Activated effector memory CD4-positive, alpha-beta T cell treated with Interleukin-2 at 50 U/mL for 16 hours (primary cell): ENCODE measurements at regions not wholly inside any gene's neighbourhood (a gene's known extent, or its start where the extent isn't known, plus 50 kb on each side); places are given as distances from the start of the nearest gene placed in this dataset.
"Not testable (repeated sequence)": the region's sequence is repeated elsewhere in the genome, so short reads cannot be mapped to it uniquely, and the experiment has no call there.

Source experiments
- DNase-seq: peaks from one replicate; pipeline ENCODE4 v3.0.0-alpha.2; 2020

DNA sequence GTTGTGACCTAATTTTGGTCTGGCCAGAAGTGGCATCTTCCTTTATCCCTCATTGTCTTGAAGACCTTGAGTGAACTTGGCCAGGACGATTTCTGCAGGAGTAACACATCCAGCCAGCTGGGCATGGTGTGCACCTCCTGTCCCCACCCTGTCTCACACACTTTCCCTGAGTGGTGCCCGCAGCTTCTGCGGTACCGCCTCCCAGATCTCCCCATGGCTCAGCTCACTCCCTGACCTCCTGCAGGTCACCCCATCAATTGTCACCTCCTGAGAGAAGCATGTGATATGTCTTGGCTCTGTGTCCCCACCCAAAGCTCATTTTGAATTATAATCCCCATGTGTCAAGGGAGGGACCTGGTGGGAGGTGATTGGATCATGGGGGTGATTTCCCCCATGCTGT lies 50.2 kb upstream of the TP53I11 start:
- no peak for DNase-seq

GRCh38 chr11:45001466-45002165 lies 50.9 kb upstream of the TP53I11 start:
- no peak for DNase-seq

GRCh38 chr11:45005106-45005505 lies 54.4 kb upstream of the TP53I11 start:
- DNase-seq = no peak

- DNase-seq = no peak
Measured at GRCh38 chr11:45007011-45007410, 56.3 kb upstream of the TP53I11 start.

DNA sequence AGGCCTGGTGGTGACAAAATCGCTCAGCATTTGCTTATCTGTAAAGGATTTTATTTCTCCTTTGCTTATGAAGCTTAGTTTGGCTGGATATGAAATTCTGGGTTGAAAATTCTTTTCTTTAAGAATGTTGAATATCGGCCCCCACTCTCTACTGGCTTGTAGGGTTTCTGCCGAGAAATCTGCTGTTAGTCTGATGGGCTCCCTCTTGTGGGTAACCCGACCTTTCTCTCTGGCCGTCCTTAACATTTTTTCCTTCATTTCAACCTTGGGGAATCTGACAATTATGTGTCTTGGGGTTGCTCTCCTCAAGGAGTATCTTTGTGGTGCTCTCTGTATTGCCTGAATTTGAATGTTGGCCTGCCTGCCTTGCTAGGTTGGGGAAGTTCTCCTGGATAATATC lies 65.3 kb upstream of the TP53I11 start:
- not testable (repeated sequence) for DNase-seq

- DNase-seq = not testable (repeated sequence)
Measured at GRCh38 chr11:45016446-45016845, 65.8 kb upstream of the TP53I11 start.

DNA sequence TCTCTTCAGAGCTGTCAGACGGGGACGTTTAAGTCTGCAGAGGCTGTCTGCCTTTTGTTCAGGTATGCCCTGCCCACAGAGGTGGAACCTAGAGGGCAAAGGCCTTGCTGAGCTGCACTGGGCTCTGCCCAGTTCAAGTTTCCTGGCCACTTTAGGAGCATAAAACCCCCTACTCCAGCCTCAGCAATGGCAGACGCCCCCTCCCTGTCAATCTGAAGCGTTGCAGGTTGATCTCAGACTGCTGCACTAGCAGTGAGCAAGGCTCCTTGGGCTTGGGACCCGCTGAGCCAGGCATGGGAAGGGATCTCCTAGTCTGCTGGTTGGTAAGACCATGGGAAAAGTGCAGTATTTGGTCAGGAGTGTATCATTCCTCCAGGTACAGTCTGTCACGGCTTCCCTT lies 66.6 kb upstream of the TP53I11 start:
- no peak for DNase-seq

DNA sequence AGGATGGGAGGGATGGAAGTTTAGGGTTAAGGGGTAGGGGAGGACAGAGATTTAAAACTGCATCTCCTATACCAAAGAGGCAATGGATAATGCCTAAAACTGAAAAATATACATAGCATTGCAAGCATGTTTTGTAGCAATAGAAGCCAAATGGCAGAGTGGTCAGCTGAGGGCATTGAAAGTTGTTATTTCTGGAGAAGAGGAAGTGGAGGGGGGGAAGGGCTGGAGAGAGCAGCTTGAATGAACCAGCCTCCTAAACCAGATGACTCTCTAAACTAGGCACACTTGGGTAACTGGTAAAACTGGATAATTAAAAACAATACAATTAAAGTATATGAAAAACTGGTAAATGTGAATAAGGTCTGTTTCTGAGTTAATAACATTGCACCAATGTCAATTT lies 70.3 kb upstream of the TP53I11 start:
- no peak for DNase-seq

DNA sequence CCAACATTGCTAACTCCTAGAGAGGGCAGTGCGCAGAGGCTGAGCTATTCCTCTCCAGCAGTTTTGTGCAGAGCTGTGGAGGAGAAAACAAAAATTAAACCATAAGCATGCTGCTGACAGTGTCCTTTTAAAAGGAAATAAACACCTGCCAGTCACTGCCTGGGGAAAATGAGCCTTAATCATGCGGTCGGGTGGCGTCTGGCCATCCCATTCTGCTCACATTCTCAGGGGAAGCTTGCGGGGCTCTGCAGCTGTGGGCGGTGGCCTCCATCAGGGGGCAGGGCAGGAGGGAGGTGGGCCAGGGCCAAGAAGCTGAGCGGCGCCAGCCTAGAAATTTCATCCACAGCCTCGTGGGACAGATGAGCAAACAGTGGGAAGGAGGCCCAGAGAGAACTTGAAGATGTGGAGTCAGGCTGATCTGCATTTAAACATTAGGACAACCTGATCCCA lies 71.0 kb upstream of the TP53I11 start:
- no peak for DNase-seq

GRCh38 chr11:45022294-45023064 lies 71.8 kb upstream of the TP53I11 start:
- DNase-seq = no peak

GRCh38 chr11:45023065-45023365 lies 72.3 kb upstream of the TP53I11 start:
- DNase-seq = no peak

- DNase-seq = no peak
Measured at GRCh38 chr11:45024316-45024715, 73.6 kb upstream of the TP53I11 start.

- no peak for DNase-seq
Measured at GRCh38 chr11:45024846-45025588, 74.3 kb upstream of the TP53I11 start.

DNA sequence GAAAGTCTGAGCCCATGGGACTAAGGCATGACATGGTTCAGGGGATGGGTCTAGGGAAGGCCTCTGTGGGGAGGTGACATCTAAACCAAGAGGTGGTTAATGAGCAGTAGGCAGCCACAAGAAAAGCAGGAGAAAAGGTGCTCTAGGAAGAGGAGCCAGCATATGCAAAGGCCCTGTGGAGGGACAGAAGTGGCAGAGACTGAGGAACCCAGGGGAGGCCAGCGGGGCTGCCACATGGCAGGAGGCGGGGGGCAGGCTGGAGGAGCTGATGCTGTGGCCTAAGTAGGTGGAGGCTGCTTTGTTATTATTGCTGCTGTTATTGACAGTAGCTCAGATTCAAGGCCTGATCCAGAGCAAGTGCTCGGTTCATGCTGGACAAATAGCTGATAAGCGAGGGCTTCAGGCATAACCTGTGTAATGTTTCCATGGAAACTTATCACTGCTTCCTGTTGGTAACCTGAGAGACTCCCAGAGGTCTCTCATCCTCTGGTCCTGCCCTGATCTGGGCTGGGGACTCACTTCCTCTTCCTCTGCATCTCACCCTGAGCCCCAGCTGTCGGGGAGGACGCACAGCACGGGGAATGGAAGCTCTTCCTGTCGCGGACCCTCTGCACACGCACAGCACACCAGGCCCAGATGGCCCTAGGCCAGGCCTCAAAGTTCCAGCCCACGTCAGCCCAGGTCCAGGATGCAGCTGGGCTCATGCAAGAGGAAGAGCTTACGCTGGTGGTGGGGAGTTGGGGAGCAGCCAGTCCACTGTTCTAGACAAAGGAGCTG lies 75.2 kb upstream of the TP53I11 start:
- DNase-seq = no peak

DNA sequence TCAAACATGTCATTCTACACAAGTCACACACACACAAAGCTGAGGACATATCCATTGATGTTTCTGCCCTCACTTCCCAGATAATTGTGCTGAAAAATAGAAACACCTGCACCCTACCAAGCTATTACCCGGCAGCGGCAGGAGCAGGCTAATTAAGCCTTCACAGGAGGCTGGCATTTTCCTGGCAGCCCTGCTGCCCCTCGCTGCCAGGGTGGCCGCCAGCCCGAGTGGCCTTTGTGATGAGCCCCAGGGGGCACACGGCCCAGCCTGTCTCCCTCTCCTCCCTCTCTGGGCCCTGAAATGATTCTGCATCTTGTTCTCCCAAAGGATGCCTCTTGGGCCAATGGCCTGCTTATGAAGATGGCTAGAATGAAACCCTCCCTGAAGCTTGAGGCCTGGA lies 76.2 kb upstream of the TP53I11 start:
- DNase-seq = no peak

- no peak for DNase-seq
Measured at GRCh38 chr11:45027312-45027711, 76.6 kb upstream of the TP53I11 start.

DNA sequence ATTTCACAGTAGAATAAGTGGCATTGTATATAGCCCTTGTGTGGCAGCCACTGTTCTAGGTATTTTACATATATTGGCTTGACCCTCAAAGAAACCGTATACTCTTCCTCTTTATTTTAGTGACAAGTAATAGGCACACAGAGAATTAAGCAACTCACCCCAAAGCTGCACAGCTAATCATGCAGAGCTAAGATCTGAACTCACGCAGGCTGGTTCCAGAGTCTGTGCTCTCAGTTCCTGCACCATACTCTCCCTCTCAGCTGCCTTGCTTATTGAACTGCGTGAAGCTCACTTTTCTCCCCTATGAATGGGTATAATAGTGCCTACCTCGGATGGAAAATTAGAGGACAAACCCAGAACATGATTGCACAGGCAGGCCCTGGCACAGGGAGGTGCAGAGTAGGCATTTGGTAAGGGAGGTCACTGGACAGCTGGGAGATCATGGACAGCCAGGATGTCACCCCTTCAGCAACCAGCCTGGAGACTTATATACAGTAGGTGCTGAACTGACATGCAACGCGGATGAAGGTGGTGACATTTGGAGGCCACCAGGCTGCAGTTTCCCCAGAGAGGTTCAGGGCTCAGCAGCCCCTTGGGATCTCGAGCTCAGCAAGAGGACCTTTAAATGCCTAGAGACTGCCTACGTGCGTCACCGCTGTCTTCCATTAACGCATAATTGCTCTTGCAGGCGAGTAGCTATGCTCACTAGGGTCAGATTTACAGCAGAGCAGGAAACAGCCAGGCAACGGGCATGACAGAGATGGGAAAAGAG lies 78.4 kb upstream of the TP53I11 start:
- DNase-seq = no peak

DNA sequence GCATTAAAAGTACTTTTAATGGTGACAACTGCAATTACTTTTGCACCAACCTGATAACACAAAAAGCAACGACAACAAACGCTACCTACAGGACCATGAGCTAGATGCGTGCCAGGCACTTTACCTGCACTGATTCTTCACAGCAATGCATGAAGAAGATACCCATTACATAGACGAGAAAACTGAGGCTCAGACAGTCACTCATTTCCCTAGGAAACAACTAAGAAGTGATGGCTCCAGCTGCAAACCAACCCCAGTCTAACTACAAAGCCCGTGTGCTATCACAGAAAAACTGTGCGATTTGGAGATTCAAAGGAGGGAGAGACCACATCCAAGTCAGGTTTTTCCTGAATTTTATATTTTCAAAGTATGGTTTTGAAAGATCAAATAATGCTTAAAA lies 80.1 kb upstream of the TP53I11 start:
- no peak for DNase-seq

DNA sequence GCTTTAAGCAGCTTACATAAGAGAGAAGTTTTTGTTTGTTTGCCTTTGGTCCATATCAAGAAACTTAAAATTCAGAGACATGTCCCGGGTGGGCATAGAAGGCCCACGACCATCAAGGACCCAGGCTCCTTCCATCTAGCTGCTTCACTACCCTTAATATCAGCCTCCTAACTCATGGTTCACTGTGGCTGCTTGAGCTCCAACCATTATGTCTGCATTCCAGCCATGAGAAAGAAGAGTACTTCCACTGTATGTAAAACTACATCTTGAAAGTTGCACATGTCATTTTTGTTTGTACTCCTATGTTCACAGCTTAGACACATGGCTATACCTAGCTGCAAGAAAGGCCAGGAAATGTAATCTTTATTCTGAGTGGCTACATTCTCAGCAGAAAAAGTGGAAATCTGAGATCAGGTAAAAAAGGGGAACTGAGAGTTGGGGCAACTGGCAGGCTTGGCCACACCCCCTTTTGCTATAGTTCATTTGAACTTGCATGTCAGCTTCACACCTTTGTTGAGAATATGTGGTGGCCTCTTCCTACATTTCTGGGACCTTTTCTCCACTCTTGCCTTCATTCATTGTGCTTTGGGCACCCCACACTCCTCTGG lies 81.3 kb upstream of the TP53I11 start:
- DNase-seq = no peak

- no peak for DNase-seq
Measured at GRCh38 chr11:45035413-45035812, 84.7 kb upstream of the TP53I11 start.

DNA sequence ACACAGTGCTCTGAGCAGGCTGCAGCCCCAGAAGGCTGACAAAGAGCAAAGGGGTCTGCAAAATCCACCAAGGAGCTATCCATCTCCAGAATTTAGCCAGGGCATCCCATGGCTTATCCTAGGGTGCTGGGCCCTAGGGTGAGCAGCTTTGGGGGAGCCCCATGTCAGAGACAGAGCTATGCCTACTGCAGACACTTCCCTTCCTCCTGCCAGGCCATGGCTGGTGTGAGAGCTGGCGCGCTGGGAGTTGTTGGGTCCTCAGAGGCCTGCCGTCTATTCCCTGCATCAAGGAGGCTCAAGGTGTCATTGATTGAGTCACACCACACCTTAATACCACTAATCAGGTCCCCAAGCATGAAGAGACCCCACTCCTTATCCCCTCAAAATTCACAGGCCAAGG lies 85.3 kb upstream of the TP53I11 start:
- no peak for DNase-seq

DNA sequence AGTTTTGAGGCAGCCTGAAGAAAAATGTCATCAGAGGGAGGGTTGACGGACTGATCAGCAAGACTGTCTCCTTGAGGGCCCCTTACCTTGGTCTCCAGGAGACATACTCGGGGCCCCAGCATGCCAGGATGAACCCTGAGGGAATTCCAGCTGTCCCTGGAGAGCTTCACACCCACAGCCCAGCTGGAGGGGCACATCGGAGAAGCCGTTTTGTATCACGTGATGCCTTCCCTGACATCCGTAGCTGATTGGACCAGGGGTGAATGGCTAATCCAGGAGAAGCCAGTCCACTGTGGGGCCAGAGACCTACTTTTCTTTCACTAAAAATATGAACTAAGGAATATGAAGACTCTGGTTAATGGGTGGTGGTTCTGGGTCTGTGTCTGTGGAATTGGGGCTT lies 86.0 kb upstream of the TP53I11 start:
- no peak for DNase-seq
